ENCODE measurements at regions not wholly inside any gene's neighbourhood (a gene's known extent, or its start where the extent isn't known, plus 50 kb on each side); places are given as distances from the start of the nearest gene placed in this dataset.

DNA sequence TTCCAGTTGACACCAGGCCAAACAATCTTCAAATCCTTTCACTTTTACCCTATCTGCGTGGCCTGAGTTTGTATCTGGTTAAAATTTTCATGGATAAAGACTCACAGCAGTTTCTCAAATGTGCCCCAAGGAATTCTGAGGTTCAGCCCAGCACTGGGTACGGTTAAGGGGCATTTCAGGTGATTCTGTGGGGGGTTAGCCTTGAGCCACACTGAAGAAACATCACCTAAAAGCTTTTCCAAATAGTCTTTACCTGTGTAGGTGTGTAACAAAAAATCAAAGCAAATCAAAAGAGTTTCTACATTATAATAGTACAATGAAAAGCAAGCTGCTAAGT, 83.8 kb upstream of the DNAJC1 start:
- no peak overlapping the region for H3K4me3 ChIP-seq
- DNase-seq (ENCODE audit: low spot score): peak; percentile 9
- no peaks in the 10 kb centered on the region for H3K27me3 Mint-ChIP-seq (ENCODE audit: insufficient read depth, low read depth, poor library complexity)

More for the DNA sequence above, 83.8 kb upstream of the DNAJC1 start:
- Histone ChIP-seq H3F3A (replicated peaks; ENCODE audit: low read depth) (no peaks in the 10 kb centered on the region), H3K4me1 (ENCODE audit: insufficient read depth) (peaks cover 9% of the 10 kb centered on the region; the same call in 1 of the 2 replicates), H3K36me3 (ENCODE audit: insufficient read depth) (no peaks in the 10 kb centered on the region), H3K27ac (ENCODE audit: low read depth) (no peak overlapping the region), H3K79me2 (replicated peaks; ENCODE audit: insufficient read depth) (no peaks in the 10 kb centered on the region), H3K9me2 (ENCODE audit: insufficient read depth) (0 out of 2 replicates have a peak, but pooled peaks cover 3% of the 10 kb centered on the region), H3K27me3 (ENCODE audit: insufficient read depth) (no peaks in the 10 kb centered on the region), H3K4me2 (peak overlapping the region; percentile 10; the same call in 1 of the 2 replicates), H4K20me1 (replicated peaks; ENCODE audit: insufficient read depth) (no peaks in the 10 kb centered on the region), H2AFZ (peak overlapping the region; percentile 43; the same call in 1 of the 2 replicates)
- peak; percentile 79 for ATAC-seq
- TF ChIP-seq NANOG (IDR thresholded peaks at IDR 0.05; ENCODE audit: borderline replicate concordance): no peak
- TF ChIP-seq, protein P1, sequence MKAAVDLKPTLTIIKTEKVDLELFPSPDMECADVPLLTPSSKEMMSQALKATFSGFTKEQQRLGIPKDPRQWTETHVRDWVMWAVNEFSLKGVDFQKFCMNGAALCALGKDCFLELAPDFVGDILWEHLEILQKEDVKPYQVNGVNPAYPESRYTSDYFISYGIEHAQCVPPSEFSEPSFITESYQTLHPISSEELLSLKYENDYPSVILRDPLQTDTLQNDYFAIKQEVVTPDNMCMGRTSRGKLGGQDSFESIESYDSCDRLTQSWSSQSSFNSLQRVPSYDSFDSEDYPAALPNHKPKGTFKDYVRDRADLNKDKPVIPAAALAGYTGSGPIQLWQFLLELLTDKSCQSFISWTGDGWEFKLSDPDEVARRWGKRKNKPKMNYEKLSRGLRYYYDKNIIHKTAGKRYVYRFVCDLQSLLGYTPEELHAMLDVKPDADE (IDR thresholded peaks at IDR 0.05): no peak
- TF ChIP-seq ZNF331 (CRISPR knock-in tag; IDR thresholded peaks at IDR 0.05; ENCODE audit: low read depth): no peak
- TF ChIP-seq, protein P2, sequence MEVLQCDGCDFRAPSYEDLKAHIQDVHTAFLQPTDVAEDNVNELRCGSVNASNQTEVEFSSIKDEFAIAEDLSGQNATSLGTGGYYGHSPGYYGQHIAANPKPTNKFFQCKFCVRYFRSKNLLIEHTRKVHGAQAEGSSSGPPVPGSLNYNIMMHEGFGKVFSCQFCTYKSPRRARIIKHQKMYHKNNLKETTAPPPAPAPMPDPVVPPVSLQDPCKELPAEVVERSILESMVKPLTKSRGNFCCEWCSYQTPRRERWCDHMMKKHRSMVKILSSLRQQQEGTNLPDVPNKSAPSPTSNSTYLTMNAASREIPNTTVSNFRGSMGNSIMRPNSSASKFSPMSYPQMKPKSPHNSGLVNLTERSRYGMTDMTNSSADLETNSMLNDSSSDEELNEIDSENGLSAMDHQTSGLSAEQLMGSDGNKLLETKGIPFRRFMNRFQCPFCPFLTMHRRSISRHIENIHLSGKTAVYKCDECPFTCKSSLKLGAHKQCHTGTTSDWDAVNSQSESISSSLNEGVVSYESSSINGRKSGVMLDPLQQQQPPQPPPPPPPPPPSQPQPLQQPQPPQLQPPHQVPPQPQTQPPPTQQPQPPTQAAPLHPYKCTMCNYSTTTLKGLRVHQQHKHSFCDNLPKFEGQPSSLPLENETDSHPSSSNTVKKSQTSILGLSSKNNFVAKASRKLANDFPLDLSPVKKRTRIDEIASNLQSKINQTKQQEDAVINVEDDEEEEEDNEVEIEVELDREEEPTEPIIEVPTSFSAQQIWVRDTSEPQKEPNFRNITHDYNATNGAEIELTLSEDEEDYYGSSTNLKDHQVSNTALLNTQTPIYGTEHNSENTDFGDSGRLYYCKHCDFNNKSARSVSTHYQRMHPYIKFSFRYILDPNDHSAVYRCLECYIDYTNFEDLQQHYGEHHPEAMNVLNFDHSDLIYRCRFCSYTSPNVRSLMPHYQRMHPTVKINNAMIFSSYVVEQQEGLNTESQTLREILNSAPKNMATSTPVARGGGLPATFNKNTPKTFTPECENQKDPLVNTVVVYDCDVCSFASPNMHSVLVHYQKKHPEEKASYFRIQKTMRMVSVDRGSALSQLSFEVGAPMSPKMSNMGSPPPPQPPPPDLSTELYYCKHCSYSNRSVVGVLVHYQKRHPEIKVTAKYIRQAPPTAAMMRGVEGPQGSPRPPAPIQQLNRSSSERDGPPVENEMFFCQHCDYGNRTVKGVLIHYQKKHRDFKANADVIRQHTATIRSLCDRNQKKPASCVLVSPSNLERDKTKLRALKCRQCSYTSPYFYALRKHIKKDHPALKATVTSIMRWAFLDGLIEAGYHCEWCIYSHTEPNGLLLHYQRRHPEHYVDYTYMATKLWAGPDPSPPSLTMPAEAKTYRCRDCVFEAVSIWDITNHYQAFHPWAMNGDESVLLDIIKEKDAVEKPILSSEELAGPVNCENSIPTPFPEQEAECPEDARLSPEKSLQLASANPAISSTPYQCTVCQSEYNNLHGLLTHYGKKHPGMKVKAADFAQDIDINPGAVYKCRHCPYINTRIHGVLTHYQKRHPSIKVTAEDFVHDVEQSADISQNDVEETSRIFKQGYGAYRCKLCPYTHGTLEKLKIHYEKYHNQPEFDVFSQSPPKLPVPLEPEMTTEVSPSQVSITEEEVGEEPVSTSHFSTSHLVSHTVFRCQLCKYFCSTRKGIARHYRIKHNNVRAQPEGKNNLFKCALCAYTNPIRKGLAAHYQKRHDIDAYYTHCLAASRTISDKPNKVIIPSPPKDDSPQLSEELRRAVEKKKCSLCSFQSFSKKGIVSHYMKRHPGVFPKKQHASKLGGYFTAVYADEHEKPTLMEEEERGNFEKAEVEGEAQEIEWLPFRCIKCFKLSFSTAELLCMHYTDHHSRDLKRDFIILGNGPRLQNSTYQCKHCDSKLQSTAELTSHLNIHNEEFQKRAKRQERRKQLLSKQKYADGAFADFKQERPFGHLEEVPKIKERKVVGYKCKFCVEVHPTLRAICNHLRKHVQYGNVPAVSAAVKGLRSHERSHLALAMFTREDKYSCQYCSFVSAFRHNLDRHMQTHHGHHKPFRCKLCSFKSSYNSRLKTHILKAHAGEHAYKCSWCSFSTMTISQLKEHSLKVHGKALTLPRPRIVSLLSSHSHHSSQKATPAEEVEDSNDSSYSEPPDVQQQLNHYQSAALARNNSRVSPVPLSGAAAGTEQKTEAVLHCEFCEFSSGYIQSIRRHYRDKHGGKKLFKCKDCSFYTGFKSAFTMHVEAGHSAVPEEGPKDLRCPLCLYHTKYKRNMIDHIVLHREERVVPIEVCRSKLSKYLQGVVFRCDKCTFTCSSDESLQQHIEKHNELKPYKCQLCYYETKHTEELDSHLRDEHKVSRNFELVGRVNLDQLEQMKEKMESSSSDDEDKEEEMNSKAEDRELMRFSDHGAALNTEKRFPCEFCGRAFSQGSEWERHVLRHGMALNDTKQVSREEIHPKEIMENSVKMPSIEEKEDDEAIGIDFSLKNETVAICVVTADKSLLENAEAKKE (CRISPR knock-in tag; IDR thresholded peaks at IDR 0.05): no peak
- no peak for TF ChIP-seq POLR2AphosphoS5 (IDR thresholded peaks at IDR 0.05; ENCODE audit: low read depth)
- no peak for TF ChIP-seq EZH2phosphoT487 (IDR thresholded peaks at IDR 0.05; ENCODE audit: unreplicated experiment)
- no peak for TF ChIP-seq ZNF114 (CRISPR knock-in tag; IDR thresholded peaks at IDR 0.05)
- TF ChIP-seq, protein P3, sequence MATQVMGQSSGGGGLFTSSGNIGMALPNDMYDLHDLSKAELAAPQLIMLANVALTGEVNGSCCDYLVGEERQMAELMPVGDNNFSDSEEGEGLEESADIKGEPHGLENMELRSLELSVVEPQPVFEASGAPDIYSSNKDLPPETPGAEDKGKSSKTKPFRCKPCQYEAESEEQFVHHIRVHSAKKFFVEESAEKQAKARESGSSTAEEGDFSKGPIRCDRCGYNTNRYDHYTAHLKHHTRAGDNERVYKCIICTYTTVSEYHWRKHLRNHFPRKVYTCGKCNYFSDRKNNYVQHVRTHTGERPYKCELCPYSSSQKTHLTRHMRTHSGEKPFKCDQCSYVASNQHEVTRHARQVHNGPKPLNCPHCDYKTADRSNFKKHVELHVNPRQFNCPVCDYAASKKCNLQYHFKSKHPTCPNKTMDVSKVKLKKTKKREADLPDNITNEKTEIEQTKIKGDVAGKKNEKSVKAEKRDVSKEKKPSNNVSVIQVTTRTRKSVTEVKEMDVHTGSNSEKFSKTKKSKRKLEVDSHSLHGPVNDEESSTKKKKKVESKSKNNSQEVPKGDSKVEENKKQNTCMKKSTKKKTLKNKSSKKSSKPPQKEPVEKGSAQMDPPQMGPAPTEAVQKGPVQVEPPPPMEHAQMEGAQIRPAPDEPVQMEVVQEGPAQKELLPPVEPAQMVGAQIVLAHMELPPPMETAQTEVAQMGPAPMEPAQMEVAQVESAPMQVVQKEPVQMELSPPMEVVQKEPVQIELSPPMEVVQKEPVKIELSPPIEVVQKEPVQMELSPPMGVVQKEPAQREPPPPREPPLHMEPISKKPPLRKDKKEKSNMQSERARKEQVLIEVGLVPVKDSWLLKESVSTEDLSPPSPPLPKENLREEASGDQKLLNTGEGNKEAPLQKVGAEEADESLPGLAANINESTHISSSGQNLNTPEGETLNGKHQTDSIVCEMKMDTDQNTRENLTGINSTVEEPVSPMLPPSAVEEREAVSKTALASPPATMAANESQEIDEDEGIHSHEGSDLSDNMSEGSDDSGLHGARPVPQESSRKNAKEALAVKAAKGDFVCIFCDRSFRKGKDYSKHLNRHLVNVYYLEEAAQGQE (IDR thresholded peaks at IDR 0.05; ENCODE audit: unreplicated experiment): no peak
- TF ChIP-seq STAT1 (IDR thresholded peaks at IDR 0.05; ENCODE audit: unreplicated experiment): no peak
- TF ChIP-seq EZH2 (IDR thresholded peaks at IDR 0.05; ENCODE audit: low read depth, unreplicated experiment): no peak
- TF ChIP-seq, protein P4, sequence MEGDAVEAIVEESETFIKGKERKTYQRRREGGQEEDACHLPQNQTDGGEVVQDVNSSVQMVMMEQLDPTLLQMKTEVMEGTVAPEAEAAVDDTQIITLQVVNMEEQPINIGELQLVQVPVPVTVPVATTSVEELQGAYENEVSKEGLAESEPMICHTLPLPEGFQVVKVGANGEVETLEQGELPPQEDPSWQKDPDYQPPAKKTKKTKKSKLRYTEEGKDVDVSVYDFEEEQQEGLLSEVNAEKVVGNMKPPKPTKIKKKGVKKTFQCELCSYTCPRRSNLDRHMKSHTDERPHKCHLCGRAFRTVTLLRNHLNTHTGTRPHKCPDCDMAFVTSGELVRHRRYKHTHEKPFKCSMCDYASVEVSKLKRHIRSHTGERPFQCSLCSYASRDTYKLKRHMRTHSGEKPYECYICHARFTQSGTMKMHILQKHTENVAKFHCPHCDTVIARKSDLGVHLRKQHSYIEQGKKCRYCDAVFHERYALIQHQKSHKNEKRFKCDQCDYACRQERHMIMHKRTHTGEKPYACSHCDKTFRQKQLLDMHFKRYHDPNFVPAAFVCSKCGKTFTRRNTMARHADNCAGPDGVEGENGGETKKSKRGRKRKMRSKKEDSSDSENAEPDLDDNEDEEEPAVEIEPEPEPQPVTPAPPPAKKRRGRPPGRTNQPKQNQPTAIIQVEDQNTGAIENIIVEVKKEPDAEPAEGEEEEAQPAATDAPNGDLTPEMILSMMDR (conservative IDR thresholded peaks at IDR 0.05; ENCODE audit: low read depth in 2 of 2): no peak
- no peak for TF ChIP-seq JUNB (IDR thresholded peaks at IDR 0.05; ENCODE audit: unreplicated experiment)
- TF ChIP-seq CREB1 (CRISPR knock-in tag; IDR thresholded peaks at IDR 0.05; ENCODE audit: low read depth): no peak
- Mint-ChIP-seq H3K36me3 (ENCODE audit: low read depth) (no peaks in the 10 kb centered on the region), H3K9me3 (no peaks in the 10 kb centered on the region; the same call in 1 of the 3 replicates), H3K27ac (no peak overlapping the region), H3K4me1 (peaks cover 10% of the 10 kb centered on the region), H3K4me3 (no peak overlapping the region)
